ENCODE measurements at regions not wholly inside any gene's neighbourhood (a gene's known extent, or its start where the extent isn't known, plus 50 kb on each side); places are given as distances from the start of the nearest gene placed in this dataset.
A peak's percentile ranks its signal among the peaks of the same experiment; 100 is the strongest.

DNA sequence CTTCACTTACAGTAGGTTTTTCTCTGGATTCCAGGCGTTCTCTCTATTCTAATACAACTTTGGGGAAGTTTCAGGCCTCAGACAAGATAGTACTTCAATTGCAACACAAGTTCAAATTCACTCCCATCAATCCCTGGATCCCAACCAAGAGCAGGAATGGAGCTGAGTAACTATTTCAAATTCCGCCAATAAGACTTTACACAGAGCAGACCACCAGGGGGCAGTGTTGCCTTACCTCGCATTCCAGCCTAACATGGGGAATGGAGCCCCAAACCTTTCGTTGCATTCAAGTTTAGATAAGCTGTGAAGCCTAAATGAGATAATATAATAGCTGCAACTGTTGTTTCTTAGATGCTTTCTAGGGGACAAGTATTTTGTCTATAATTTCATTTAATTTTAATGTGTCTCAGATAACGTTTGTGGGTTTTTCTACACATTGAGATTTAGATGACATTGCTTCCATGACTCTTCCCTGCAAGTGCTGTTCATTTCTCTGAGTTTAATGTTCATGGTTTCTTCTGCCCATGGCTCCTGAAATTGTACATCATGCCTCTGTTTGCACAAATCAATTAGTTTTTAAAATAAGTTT is 186.7 kb downstream of the NSUN3 start:
- Mint-ChIP-seq H3K36me3 (ENCODE audit: low read depth) (no peaks in the 10 kb centered on the region), H3K4me3 (no peak overlapping the region), H3K27ac (peak overlapping the region in 2 of 3 experiments; percentile 7 to 22), H3K4me1 (peaks cover 23% of the 10 kb centered on the region), H3K27me3 (ENCODE audit: low read depth) (peaks cover 3% of the 10 kb centered on the region), H3K9me3 (no peaks in the 10 kb centered on the region)
- TF ChIP-seq, protein P1, sequence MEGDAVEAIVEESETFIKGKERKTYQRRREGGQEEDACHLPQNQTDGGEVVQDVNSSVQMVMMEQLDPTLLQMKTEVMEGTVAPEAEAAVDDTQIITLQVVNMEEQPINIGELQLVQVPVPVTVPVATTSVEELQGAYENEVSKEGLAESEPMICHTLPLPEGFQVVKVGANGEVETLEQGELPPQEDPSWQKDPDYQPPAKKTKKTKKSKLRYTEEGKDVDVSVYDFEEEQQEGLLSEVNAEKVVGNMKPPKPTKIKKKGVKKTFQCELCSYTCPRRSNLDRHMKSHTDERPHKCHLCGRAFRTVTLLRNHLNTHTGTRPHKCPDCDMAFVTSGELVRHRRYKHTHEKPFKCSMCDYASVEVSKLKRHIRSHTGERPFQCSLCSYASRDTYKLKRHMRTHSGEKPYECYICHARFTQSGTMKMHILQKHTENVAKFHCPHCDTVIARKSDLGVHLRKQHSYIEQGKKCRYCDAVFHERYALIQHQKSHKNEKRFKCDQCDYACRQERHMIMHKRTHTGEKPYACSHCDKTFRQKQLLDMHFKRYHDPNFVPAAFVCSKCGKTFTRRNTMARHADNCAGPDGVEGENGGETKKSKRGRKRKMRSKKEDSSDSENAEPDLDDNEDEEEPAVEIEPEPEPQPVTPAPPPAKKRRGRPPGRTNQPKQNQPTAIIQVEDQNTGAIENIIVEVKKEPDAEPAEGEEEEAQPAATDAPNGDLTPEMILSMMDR (IDR thresholded peaks at IDR 0.05; ENCODE audit: unreplicated experiment in 3 of 3) = peak; percentile 73 to 76 (median 74)

DNA sequence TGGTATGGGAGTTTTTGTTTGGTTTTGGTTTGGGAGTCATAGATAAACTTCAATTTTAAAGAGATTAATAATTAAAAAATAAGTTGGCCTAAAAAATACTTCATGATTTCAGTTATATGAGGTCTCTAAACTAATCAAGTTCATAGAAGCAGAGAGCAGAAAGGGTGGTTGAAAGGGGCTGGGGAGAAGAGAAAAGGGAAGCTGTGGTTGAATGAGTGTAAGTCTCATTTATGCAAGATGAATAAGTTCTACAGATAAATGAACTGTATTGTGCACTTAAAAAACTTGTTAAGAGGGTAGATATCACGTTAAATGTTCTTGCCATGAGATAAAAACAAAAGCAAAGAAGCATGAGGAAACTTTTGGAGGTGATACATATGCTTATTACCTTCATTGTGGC is 188.7 kb downstream of the NSUN3 start:
- Mint-ChIP-seq H3K4me1 (peaks cover 12% of the 10 kb centered on the region), H3K27me3 (ENCODE audit: low read depth) (peaks cover 3% of the 10 kb centered on the region), H3K4me3 (no peak overlapping the region), H3K27ac (no peak overlapping the region), H3K9me3 (no peaks in the 10 kb centered on the region), H3K36me3 (ENCODE audit: low read depth) (no peaks in the 10 kb centered on the region)
- TF ChIP-seq, protein P1 (IDR thresholded peaks at IDR 0.05; ENCODE audit: unreplicated experiment in 3 of 3) = no peak

DNA sequence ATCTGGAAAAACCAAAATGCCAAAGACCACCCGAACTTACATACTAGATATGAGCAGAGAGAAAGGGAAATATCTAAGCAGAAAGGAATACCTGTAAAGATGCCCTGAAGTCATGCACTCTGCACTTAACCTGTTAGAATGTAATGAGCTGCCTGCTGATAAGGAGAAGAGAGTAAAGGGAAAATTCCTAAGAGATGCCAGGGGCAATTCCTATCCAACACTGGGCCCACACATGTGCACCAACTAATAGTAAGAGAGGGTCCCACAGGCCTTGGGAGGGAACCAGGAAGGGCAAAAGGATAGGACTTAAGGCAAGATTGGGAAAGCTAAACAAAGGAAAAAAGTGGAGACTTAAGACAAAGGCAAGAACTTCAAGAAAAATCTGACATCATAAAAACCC is 189.5 kb downstream of the NSUN3 start:
- TF ChIP-seq, protein P1 (IDR thresholded peaks at IDR 0.05; ENCODE audit: unreplicated experiment in 3 of 3) = no peak
- Mint-ChIP-seq H3K36me3 (ENCODE audit: low read depth) (no peaks in the 10 kb centered on the region), H3K4me3 (no peak overlapping the region), H3K4me1 (peaks cover 7% of the 10 kb centered on the region), H3K27ac (no peak overlapping the region), H3K9me3 (no peaks in the 10 kb centered on the region), H3K27me3 (ENCODE audit: low read depth) (peaks cover 3% of the 10 kb centered on the region)

DNA sequence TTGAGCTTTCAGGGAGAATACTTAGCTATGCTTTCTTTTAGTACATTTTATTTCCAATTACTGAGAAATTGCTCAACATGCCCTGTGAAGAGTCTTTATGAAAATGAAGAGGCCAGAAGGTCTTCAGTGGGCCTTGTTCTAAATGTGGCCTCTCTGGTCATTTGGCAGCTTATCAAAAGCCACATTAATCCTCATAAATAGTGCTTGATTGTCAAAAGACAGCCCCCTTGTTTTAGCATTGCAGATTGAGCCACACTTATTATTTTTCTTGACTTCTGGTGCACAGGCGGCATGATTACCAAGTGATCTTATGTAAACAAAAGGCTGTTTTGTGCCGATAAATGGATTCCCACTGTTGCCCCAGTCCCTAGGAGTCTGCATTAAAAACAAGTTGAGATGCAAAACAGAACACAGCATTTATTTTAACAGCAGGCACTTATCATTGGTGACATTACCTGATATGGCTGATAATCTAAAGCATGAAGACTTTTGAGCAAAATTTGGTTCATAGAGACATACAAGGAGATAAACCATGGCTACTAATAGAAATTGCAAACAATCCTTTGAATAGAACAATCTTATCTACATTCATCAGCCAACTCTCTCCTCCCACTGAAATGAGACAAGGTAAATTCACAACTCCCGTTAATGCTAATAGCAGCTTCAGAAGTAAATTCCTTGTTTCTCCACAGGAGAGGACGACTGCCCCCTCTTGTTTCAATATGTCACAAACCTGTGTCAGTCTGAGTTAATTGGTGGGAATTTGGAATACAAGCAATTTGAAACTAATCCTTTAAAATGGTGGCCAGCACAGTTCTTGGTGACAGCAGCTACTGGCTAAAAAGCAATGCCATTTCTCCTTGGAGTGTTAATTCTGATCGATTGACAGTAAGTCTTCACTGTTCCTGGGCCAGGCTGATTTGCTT is 194.3 kb downstream of the NSUN3 start:
- H3K27me3 Mint-ChIP-seq (ENCODE audit: low read depth) = peaks cover 11% of the 10 kb centered on the region
- no peaks in the 10 kb centered on the region for H3K9me3 Mint-ChIP-seq
- no peaks in the 10 kb centered on the region for H3K4me1 Mint-ChIP-seq
- H3K36me3 Mint-ChIP-seq (ENCODE audit: low read depth) = no peaks in the 10 kb centered on the region
- no peak overlapping the region for H3K27ac Mint-ChIP-seq
- TF ChIP-seq, protein P1 (IDR thresholded peaks at IDR 0.05; ENCODE audit: unreplicated experiment in 3 of 3) = no peak
- no peak overlapping the region for H3K4me3 Mint-ChIP-seq

DNA sequence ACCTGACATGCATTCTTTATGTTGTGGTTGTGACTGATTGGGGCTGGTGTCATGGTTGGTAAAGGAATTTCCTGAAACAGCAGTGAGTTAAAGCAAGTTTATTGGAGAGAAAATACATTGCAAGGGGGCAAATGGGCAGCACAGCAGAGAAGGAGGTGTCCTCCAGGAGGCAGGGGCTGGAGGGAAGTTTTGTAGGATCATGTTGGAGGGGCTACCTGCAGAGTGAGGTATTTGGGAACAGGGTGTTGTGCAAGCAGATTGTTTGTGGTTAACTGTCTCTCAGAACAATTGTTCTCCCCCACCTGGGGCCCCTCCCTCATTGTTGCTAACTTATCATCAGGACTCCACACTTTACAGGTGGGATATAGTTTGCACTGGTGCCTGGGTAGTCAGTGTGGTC is 196.0 kb downstream of the NSUN3 start:
- Mint-ChIP-seq H3K36me3 (ENCODE audit: low read depth) (no peaks in the 10 kb centered on the region), H3K4me1 (no peaks in the 10 kb centered on the region)

More for the DNA sequence above, 196.0 kb downstream of the NSUN3 start:
- Mint-ChIP-seq H3K27ac (no peak overlapping the region), H3K4me3 (no peak overlapping the region), H3K27me3 (ENCODE audit: low read depth) (peaks cover 11% of the 10 kb centered on the region), H3K9me3 (no peaks in the 10 kb centered on the region)
- TF ChIP-seq, protein P1 (IDR thresholded peaks at IDR 0.05; ENCODE audit: unreplicated experiment in 3 of 3) = no peak
